ENCODE measurements at regions not wholly inside any gene's neighbourhood (a gene's known extent, or its start where the extent isn't known, plus 50 kb on each side); places are given as distances from the start of the nearest gene placed in this dataset.
"Not testable (repeated sequence)": the region's sequence is repeated elsewhere in the genome, so short reads cannot be mapped to it uniquely, and the experiment has no call there.

- DNase-seq (ENCODE audit: low read depth in 2 of 2): no peak
Observed at GRCh38 chr5:12883395-12883794, 979.1 kb upstream of the CTNND2 start.

GRCh38 chr5:12876541-12877298 is 972.5 kb upstream of the CTNND2 start:
- no peak for DNase-seq (ENCODE audit: low read depth in 2 of 2)

- no peak for DNase-seq (ENCODE audit: low read depth in 2 of 2)
Observed at GRCh38 chr5:12870872-12871539, 966.8 kb upstream of the CTNND2 start.

- no peak for DNase-seq (ENCODE audit: low read depth in 2 of 2)
Observed at GRCh38 chr5:12865529-12865928, 961.3 kb upstream of the CTNND2 start.

GRCh38 chr5:12861886-12862654 is 957.8 kb upstream of the CTNND2 start:
- no peak for DNase-seq (ENCODE audit: low read depth in 2 of 2)

- not testable (repeated sequence) for DNase-seq (ENCODE audit: low read depth in 2 of 2)
Observed at GRCh38 chr5:12856105-12856504, 951.9 kb upstream of the CTNND2 start.

- DNase-seq (ENCODE audit: low read depth in 2 of 2): no peak
Observed at GRCh38 chr5:12854386-12854785, 950.1 kb upstream of the CTNND2 start.

GRCh38 chr5:12851761-12852160 is 947.5 kb upstream of the CTNND2 start:
- no peak for DNase-seq (ENCODE audit: low read depth in 2 of 2)

GRCh38 chr5:12848709-12849108 is 944.5 kb upstream of the CTNND2 start:
- no peak for DNase-seq (ENCODE audit: low read depth in 2 of 2)

- no peak for DNase-seq (ENCODE audit: low read depth in 2 of 2)
Observed at GRCh38 chr5:12845549-12846159, 941.4 kb upstream of the CTNND2 start.

GRCh38 chr5:12840972-12841371 is 936.7 kb upstream of the CTNND2 start:
- no peak for DNase-seq (ENCODE audit: low read depth in 2 of 2)

GRCh38 chr5:12837592-12837991 is 933.3 kb upstream of the CTNND2 start:
- DNase-seq (ENCODE audit: low read depth in 2 of 2): no peak

GRCh38 chr5:12825163-12825562 is 920.9 kb upstream of the CTNND2 start:
- DNase-seq (ENCODE audit: low read depth in 2 of 2): no peak

GRCh38 chr5:12805165-12805698 is 901.0 kb upstream of the CTNND2 start:
- no peak for DNase-seq (ENCODE audit: low read depth in 2 of 2)

- DNase-seq (ENCODE audit: low read depth in 2 of 2): no peak
Observed at GRCh38 chr5:12799165-12799564, 894.9 kb upstream of the CTNND2 start.

- no peak for DNase-seq (ENCODE audit: low read depth in 2 of 2)
Observed at GRCh38 chr5:12795333-12795663, 891.1 kb upstream of the CTNND2 start.

- no peak for DNase-seq (ENCODE audit: low read depth in 2 of 2)
Observed at GRCh38 chr5:12794476-12795332, 890.5 kb upstream of the CTNND2 start.

GRCh38 chr5:12793373-12793772 is 889.1 kb upstream of the CTNND2 start:
- DNase-seq (ENCODE audit: low read depth in 2 of 2): no peak

- DNase-seq (ENCODE audit: low read depth in 2 of 2): no peak
Observed at GRCh38 chr5:12780536-12780935, 876.3 kb upstream of the CTNND2 start.

GRCh38 chr5:12777342-12777741 is 873.1 kb upstream of the CTNND2 start:
- no peak for DNase-seq (ENCODE audit: low read depth in 2 of 2)

GRCh38 chr5:12772276-12772675 is 868.0 kb upstream of the CTNND2 start:
- no peak for DNase-seq (ENCODE audit: low read depth in 2 of 2)
